Neural crest cell (in vitro differentiated cells): ENCODE measurements at regions not wholly inside any gene's neighbourhood (a gene's known extent, or its start where the extent isn't known, plus 50 kb on each side); places are given as distances from the start of the nearest gene placed in this dataset.
"Not testable (repeated sequence)": the region's sequence is repeated elsewhere in the genome, so short reads cannot be mapped to it uniquely, and the experiment has no call there.

Experiments used
- DNase-seq: peaks from one replicate; pipeline ENCODE4 v3.0.0; 2021; ENCODE audit warnings: low read depth, mixed read lengths, low spot score
- H3K27ac Mint-ChIP-seq: one replicate; pipeline ENCODE4 v1.8.0; 2021; ENCODE audit warnings: mild to moderate bottlenecking, mixed read lengths; ENCODE audit not compliant: unreplicated experiment
- H3K27me3 Mint-ChIP-seq: 2 replicates; pipeline ENCODE4 v1.8.0; 2021; ENCODE audit warnings: low read depth, mild to moderate bottlenecking, mixed read lengths
- H3K36me3 Mint-ChIP-seq: 2 replicates; pipeline ENCODE4 v1.8.0; 2021; ENCODE audit warnings: low read depth, mild to moderate bottlenecking, mixed read lengths
- H3K4me1 Mint-ChIP-seq: 2 replicates; pipeline ENCODE4 v1.8.0; 2021; ENCODE audit warnings: mixed read lengths
- H3K4me3 Mint-ChIP-seq: one replicate; pipeline ENCODE4 v1.8.0; 2021; ENCODE audit warnings: mild to moderate bottlenecking, mixed read lengths
- H3K9me3 Mint-ChIP-seq: 2 replicates; pipeline ENCODE4 v1.8.0; 2021; ENCODE audit warnings: mixed read lengths
- CTCF ChIP-seq: fragments of 200-600 bp; sonication (generic); conservative IDR thresholded peaks from 2 replicates; pipeline ENCODE4 v1.5.0; 2021; ENCODE audit warnings: antibody characterized with exemption, mild to moderate bottlenecking

- H3K27me3 Mint-ChIP-seq: no peaks in the 10 kb centered on the region
- DNase-seq: peak; percentile 82
- peaks cover 5% of the 10 kb centered on the region for H3K4me1 Mint-ChIP-seq
- H3K27ac Mint-ChIP-seq: no peak overlapping the region
- TF ChIP-seq CTCF: peak; percentile 84
- H3K36me3 Mint-ChIP-seq: no peaks in the 10 kb centered on the region
- H3K4me3 Mint-ChIP-seq: no peak overlapping the region
- no peaks in the 10 kb centered on the region for H3K9me3 Mint-ChIP-seq
Measured at GRCh38 chr5:69007726-69008368, 86.0 kb upstream of the SLC30A5 start.

GRCh38 chr5:69010476-69010875 lies 83.3 kb upstream of the SLC30A5 start:
- H3K4me1 Mint-ChIP-seq: peaks cover 5% of the 10 kb centered on the region
- H3K27me3 Mint-ChIP-seq: peaks cover 2% of the 10 kb centered on the region
- peaks cover 5% of the 10 kb centered on the region for H3K9me3 Mint-ChIP-seq
- H3K27ac Mint-ChIP-seq: no peak overlapping the region
- H3K4me3 Mint-ChIP-seq: no peak overlapping the region
- TF ChIP-seq CTCF: no peak
- DNase-seq: no peak
- peaks cover 2% of the 10 kb centered on the region for H3K36me3 Mint-ChIP-seq

GRCh38 chr5:69011910-69012309 lies 81.9 kb upstream of the SLC30A5 start:
- H3K27me3 Mint-ChIP-seq: peaks cover 2% of the 10 kb centered on the region
- no peak for TF ChIP-seq CTCF
- no peak for DNase-seq
- H3K9me3 Mint-ChIP-seq: peaks cover 5% of the 10 kb centered on the region
- H3K36me3 Mint-ChIP-seq: peaks cover 2% of the 10 kb centered on the region
- H3K4me3 Mint-ChIP-seq: no peak overlapping the region
- peaks cover 5% of the 10 kb centered on the region for H3K4me1 Mint-ChIP-seq
- no peak overlapping the region for H3K27ac Mint-ChIP-seq

GRCh38 chr5:69013481-69013880 lies 80.3 kb upstream of the SLC30A5 start:
- no peaks in the 10 kb centered on the region for H3K4me1 Mint-ChIP-seq
- no peak overlapping the region for H3K4me3 Mint-ChIP-seq
- TF ChIP-seq CTCF: no peak
- DNase-seq: no peak
- H3K9me3 Mint-ChIP-seq: peaks cover 5% of the 10 kb centered on the region
- H3K27ac Mint-ChIP-seq: no peak overlapping the region
- H3K36me3 Mint-ChIP-seq: peaks cover 2% of the 10 kb centered on the region
- peaks cover 2% of the 10 kb centered on the region for H3K27me3 Mint-ChIP-seq

- H3K4me3 Mint-ChIP-seq, H3K4me1 Mint-ChIP-seq, H3K27me3 Mint-ChIP-seq, DNase-seq, H3K36me3 Mint-ChIP-seq, H3K9me3 Mint-ChIP-seq, H3K27ac Mint-ChIP-seq: not testable (repeated sequence)
Measured at GRCh38 chr5:69014007-69014406, 79.8 kb upstream of the SLC30A5 start.

GRCh38 chr5:69019668-69020375 lies 74.0 kb upstream of the SLC30A5 start:
- Mint-ChIP-seq H3K27ac (no peak overlapping the region), H3K9me3 (peaks cover 2% of the 10 kb centered on the region), H3K4me1 (no peaks in the 10 kb centered on the region), H3K4me3 (no peak overlapping the region), H3K27me3 (no peaks in the 10 kb centered on the region), H3K36me3 (no peaks in the 10 kb centered on the region)
- DNase-seq: no peak
- no peak for TF ChIP-seq CTCF
